B cell (primary cell): ENCODE measurements at regions not wholly inside any gene's neighbourhood (a gene's known extent, or its start where the extent isn't known, plus 50 kb on each side); places are given as distances from the start of the nearest gene placed in this dataset.

ENCODE experiments used
- ATAC-seq: fragments of 200-7000 bp; cut with Tn5 transposase; one replicate; pipeline ENCODE4 v1.10.0; 2021; ENCODE audit warnings: low read depth, mild to moderate bottlenecking, moderate number of reproducible peaks, moderate library complexity
- CTCF ChIA-PET: fragments of 350-600 bp; sonication (Branson Sonifier 250); formaldehyde crosslinking; loops from one replicate; lab custom pipeline; 2021; ENCODE audit warnings: antibody characterized with exemption, inconsistent platforms; lab: Charles Lee
- POLR2A ChIA-PET: fragments of 350-600 bp; sonication (Branson Sonifier 250); formaldehyde crosslinking; loops from one replicate; lab custom pipeline; 2021; ENCODE audit warnings: antibody characterized with exemption; lab: Charles Lee
- DNase-seq: peaks from one replicate; pipeline ENCODE4 v3.0.0; 2013
- H2AFZ ChIP-seq: 2 replicates; pipeline ENCODE4 v1.6.1; 2012; ENCODE audit warnings: mild to moderate bottlenecking, low read depth, low read length; ENCODE audit not compliant: insufficient read depth, poor library complexity, severe bottlenecking
- H3K27ac ChIP-seq, 2 donors: 1 replicate in 1 of 2; 2 replicates in 1 of 2; pipeline ENCODE4 v1.5.1; 2012 to 2013; ENCODE audit warnings: low read length in 2 of 2, mild to moderate bottlenecking in 2 of 2, moderate library complexity in 1 of 2
- H3K27me3 ChIP-seq, 4 experiments: fragments of 200-600 bp in 1 of 4; sonication (generic) in 1 of 4; replicated peaks in 1 of 4; 1 replicate in 2 of 4; 2 replicates in 2 of 4; pipeline versions ENCODE4 v1.6.1 to v1.7.0; 2013 to 2016; ENCODE audit warnings: low read length in 3 of 4, mild to moderate bottlenecking in 2 of 4, mixed read lengths in 1 of 4, moderate library complexity in 1 of 4; ENCODE audit not compliant: insufficient read depth in 4 of 4, control insufficient read depth in 3 of 4; ENCODE audit errors: control extremely low read depth in 1 of 4
- H3K36me3 ChIP-seq, 2 experiments: replicated peaks in 1 of 2; 1 replicate in 1 of 2; 2 replicates in 1 of 2; pipeline versions ENCODE4 v1.6.1 to v1.7.1; 2013; ENCODE audit warnings: low read length in 1 of 2; ENCODE audit not compliant: insufficient read depth in 2 of 2, control insufficient read depth in 1 of 2; ENCODE audit errors: control extremely low read depth in 1 of 2, extremely low read depth in 1 of 2
- H3K4me1 ChIP-seq, 2 donors: fragments of 200-600 bp in 1 of 2; sonication (generic) in 1 of 2; 1 replicate in 1 of 2; 2 replicates in 1 of 2; pipeline versions ENCODE4 v1.5.1 to v1.6.1; 2013 to 2017; ENCODE audit warnings: low read length in 2 of 2; ENCODE audit not compliant: control insufficient read depth in 2 of 2, insufficient read depth in 2 of 2
- H3K4me2 ChIP-seq: replicated peaks from 2 replicates; pipeline ENCODE3; 2012; ENCODE audit warnings: mild to moderate bottlenecking, low read depth, low read length; ENCODE audit not compliant: poor library complexity, severe bottlenecking
- H3K4me3 ChIP-seq, 5 experiments: fragments of 200-600 bp in 1 of 5; sonication (generic) in 1 of 5; 1 replicate in 3 of 5; 2 replicates in 2 of 5; pipeline versions ENCODE4 v1.5.1 to v1.7.0; 2011 to 2016; ENCODE audit warnings: low read length in 4 of 5, mild to moderate bottlenecking in 4 of 5, low read depth in 2 of 5, control low read depth in 1 of 5, moderate library complexity in 1 of 5; ENCODE audit not compliant: insufficient read depth in 1 of 5; ENCODE audit errors: control extremely low read depth in 1 of 5, extremely low read depth in 1 of 5
- H3K79me2 ChIP-seq: fragments of 200-600 bp; sonication (generic); one replicate; pipeline ENCODE4 v1.6.0; 2016; ENCODE audit warnings: low read length; ENCODE audit not compliant: control insufficient read depth, insufficient read depth
- H3K9ac ChIP-seq: fragments of 200-600 bp; sonication (generic); 2 replicates; pipeline ENCODE4 v1.6.1; 2017; ENCODE audit warnings: mild to moderate bottlenecking, low read length, moderate library complexity
- H3K9me3 ChIP-seq, 3 donors: one replicate each; pipeline versions ENCODE4 v1.6.1 to v1.7.1; 2013; ENCODE audit warnings: low read length in 2 of 3; ENCODE audit not compliant: control insufficient read depth in 2 of 3, insufficient read depth in 1 of 3; ENCODE audit errors: control extremely low read depth in 1 of 3
- H4K20me1 ChIP-seq: 2 replicates; pipeline ENCODE4 v1.6.0; 2012; ENCODE audit warnings: mild to moderate bottlenecking, low read length; ENCODE audit not compliant: insufficient read depth, control insufficient read depth, poor library complexity, severe bottlenecking
- H3K27ac Mint-ChIP-seq: one replicate; pipeline ENCODE4 v1.8.0; 2021; ENCODE audit warnings: mixed read lengths
- H3K27me3 Mint-ChIP-seq: one replicate; pipeline ENCODE4 v1.8.0; 2021; ENCODE audit warnings: mixed read lengths
- H3K4me1 Mint-ChIP-seq: one replicate; pipeline ENCODE4 v1.8.0; 2021; ENCODE audit warnings: mixed read lengths
- H3K4me3 Mint-ChIP-seq: one replicate; pipeline ENCODE4 v1.8.0; 2021; ENCODE audit warnings: mixed read lengths
- H3K9me3 Mint-ChIP-seq: one replicate; pipeline ENCODE4 v1.8.0; 2022; ENCODE audit warnings: mixed read lengths; ENCODE audit not compliant: insufficient read depth
- EZH2 ChIP-seq: IDR thresholded peaks from 2 replicates; pipeline ENCODE4 v1.6.1; 2012; ENCODE audit warnings: borderline replicate concordance, low read depth, mild to moderate bottlenecking, moderate library complexity, low read length; ENCODE audit not compliant: insufficient read depth, poor library complexity, severe bottlenecking
- WGBS: methylation state at CpG from one replicate; pipeline ENCODE4 v1.1.5; 2013; ENCODE audit warnings: missing lambda C conversion rate; ENCODE audit not compliant: insufficient coverage; 5-methylcytosine and 5-hydroxymethylcytosine counted together
- intact Hi-C: fragments of 100-400 bp; cut with micrococcal nuclease; formaldehyde crosslinking; loops from one replicate; pipeline ENCODE4 v1.10.0; 2022
- TF ChIP-seq, protein P1 (sequence below): fragments of 200-600 bp; IDR thresholded peaks from one replicate; pipeline ENCODE4 v1.8.0; 2022; ENCODE audit warnings: antibody characterized with exemption, mild to moderate bottlenecking

DNA sequence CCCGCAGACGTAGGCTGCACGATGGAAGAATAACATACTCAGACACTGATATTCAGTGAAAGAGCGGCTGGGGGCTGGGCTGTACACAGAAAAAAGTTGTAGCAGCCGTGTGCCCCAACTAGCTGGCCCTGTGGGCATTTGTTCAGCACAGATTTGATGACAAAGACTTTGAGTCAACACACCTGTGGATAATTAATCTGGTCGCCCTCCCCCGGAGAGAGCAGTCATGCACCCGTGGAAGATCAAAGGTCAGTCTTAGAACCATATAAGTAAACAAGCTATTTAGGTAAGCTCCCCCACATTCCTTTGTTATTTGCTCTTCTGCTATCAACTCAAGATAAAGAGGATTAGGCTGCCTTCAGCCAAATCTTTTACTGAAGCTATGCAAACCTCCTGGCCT is 148.4 kb upstream of the HMCN1 start:
- DNase-seq (no peak), ATAC-seq (no peak)
- Histone ChIP-seq H3K27me3 (peaks cover 0 to 5% (median 2%) of the 10 kb centered on the region in 4 experiments), H3K4me3 (no peak overlapping the region), H3K9ac (no peak overlapping the region), H4K20me1 (no peaks in the 10 kb centered on the region), H3K4me1 (no peaks in the 10 kb centered on the region), H3K36me3 (no peaks in the 10 kb centered on the region), H3K4me2 (no peak overlapping the region), H3K27ac (no peak overlapping the region), H3K79me2 (no peaks in the 10 kb centered on the region), H2AFZ (no peak overlapping the region), H3K9me3 (peaks cover 5 to 17% (median 11%) of the 10 kb centered on the region in 3 donors)
- no peak overlapping the region for H3K4me3 Mint-ChIP-seq
- TF ChIP-seq, protein P1, sequence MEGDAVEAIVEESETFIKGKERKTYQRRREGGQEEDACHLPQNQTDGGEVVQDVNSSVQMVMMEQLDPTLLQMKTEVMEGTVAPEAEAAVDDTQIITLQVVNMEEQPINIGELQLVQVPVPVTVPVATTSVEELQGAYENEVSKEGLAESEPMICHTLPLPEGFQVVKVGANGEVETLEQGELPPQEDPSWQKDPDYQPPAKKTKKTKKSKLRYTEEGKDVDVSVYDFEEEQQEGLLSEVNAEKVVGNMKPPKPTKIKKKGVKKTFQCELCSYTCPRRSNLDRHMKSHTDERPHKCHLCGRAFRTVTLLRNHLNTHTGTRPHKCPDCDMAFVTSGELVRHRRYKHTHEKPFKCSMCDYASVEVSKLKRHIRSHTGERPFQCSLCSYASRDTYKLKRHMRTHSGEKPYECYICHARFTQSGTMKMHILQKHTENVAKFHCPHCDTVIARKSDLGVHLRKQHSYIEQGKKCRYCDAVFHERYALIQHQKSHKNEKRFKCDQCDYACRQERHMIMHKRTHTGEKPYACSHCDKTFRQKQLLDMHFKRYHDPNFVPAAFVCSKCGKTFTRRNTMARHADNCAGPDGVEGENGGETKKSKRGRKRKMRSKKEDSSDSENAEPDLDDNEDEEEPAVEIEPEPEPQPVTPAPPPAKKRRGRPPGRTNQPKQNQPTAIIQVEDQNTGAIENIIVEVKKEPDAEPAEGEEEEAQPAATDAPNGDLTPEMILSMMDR: no peak
- TF ChIP-seq EZH2: no peak
- H3K9me3 Mint-ChIP-seq: peaks cover 8% of the 10 kb centered on the region
- CTCF ChIA-PET: interaction anchor here (3.0 kb wide), 1 partner anchor 10 kb away, joined by 14 read pairs; no protein-coding TSS in a partner anchor
- POLR2A ChIA-PET: no interaction called here
- peaks cover 6% of the 10 kb centered on the region for H3K27me3 Mint-ChIP-seq
- WGBS: 83% methylated on average over 6 of the region's 8 CpGs
- H3K4me1 Mint-ChIP-seq: no peaks in the 10 kb centered on the region
- H3K27ac Mint-ChIP-seq: no peak overlapping the region
- intact Hi-C loops: no loop called here

DNA sequence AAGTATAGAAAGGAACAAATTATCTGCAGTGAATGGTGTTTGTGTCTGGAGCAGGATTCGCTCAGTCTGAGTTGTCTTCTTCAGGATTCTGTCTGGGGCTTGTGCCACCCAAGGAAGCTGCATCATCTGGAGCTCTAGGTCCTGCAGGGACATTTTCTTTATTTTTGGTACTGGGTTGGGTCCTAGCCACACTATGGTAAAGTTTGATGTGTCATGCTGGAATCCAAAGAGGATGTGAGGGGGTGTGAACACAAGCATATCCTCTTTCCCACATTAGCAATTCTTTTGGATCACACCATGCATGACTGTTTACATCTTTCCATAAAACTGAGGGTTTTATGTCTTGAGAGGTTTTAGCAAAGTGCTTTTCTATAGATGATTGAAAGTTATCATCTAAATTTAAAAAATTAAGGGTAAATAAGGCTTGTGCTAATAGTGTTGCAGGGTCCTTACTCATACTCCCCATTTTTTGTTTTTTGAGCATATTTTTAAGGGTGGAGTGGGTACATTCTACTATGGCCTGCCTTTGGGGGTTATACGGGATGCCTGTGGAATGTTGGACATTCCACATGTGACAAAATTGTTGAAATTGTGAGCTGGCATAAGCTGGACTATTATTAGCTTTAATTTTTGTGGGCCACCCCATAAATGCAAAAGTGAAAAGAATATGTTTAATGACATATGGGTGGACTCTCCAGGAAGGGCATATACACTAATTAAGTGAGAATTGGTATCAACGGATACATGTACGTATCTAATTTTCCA is 152.0 kb upstream of the HMCN1 start:
- WGBS: 89% methylated on average over 4 of the region's 4 CpGs
- TF ChIP-seq, protein P1: no peak
- no peak for TF ChIP-seq EZH2
- Mint-ChIP-seq H3K4me3 (no peak overlapping the region), H3K27me3 (peaks cover 6% of the 10 kb centered on the region), H3K27ac (no peak overlapping the region), H3K4me1 (no peaks in the 10 kb centered on the region), H3K9me3 (peaks cover 30% of the 10 kb centered on the region)
- intact Hi-C loops: no loop called here
- Histone ChIP-seq H3K27me3 (peaks cover 0 to 5% (median 2%) of the 10 kb centered on the region in 4 experiments), H3K27ac (no peak overlapping the region), H3K4me1 (no peaks in the 10 kb centered on the region), H3K9me3 (peaks cover 12 to 34% (median 12%) of the 10 kb centered on the region in 3 donors), H2AFZ (no peak overlapping the region), H3K9ac (no peak overlapping the region), H3K4me3 (no peak overlapping the region), H3K4me2 (no peak overlapping the region), H3K36me3 (no peaks in the 10 kb centered on the region), H3K79me2 (no peaks in the 10 kb centered on the region), H4K20me1 (no peaks in the 10 kb centered on the region)
- CTCF ChIA-PET: interaction anchor here (1.2 kb wide), 1 partner anchor 14 kb away, joined by 4 read pairs; no protein-coding TSS in a partner anchor
- POLR2A ChIA-PET: no interaction called here
- DNase-seq: no peak
- ATAC-seq: no peak
